Mesendoderm (in vitro differentiated cells): ENCODE measurements at regions not wholly inside any gene's neighbourhood (a gene's known extent, or its start where the extent isn't known, plus 50 kb on each side); places are given as distances from the start of the nearest gene placed in this dataset.

Experiments used
- DNase-seq: peaks from one replicate; pipeline ENCODE4 v3.0.0; 2013
- H2AK5ac ChIP-seq: 2 replicates; pipeline ENCODE4 v1.6.1; 2013; ENCODE audit warnings: low read length, inconsistent platforms
- H2BK120ac ChIP-seq: 2 replicates; pipeline ENCODE4 v1.6.1; 2013; ENCODE audit warnings: low read depth, mild to moderate bottlenecking, low read length, moderate library complexity, mixed read lengths
- H2BK15ac ChIP-seq: replicated peaks from 2 replicates; pipeline ENCODE4 v1.6.1; 2013; ENCODE audit warnings: low read depth, mild to moderate bottlenecking, moderate library complexity
- H2BK5ac ChIP-seq: 2 replicates; pipeline ENCODE4 v1.6.1; 2013; ENCODE audit warnings: low read length, inconsistent platforms
- H3K18ac ChIP-seq: 2 replicates; pipeline ENCODE4 v1.6.1; 2013; ENCODE audit warnings: mild to moderate bottlenecking, low read length, mixed read lengths
- H3K23ac ChIP-seq: one replicate; pipeline ENCODE4 v1.6.1; 2013; ENCODE audit warnings: low read length
- H3K27ac ChIP-seq: 2 replicates; pipeline ENCODE4 v1.5.1; 2013; ENCODE audit warnings: low read depth, mild to moderate bottlenecking, inconsistent platforms, low read length, moderate library complexity
- H3K27me3 ChIP-seq: 2 replicates; pipeline ENCODE4 v1.6.1; 2013; ENCODE audit warnings: low read length, control low read depth, mild to moderate bottlenecking, inconsistent platforms; ENCODE audit not compliant: insufficient read depth, poor library complexity
- H3K36me3 ChIP-seq: 2 replicates; pipeline ENCODE4 v1.6.1; 2013; ENCODE audit warnings: low read length, inconsistent platforms; ENCODE audit not compliant: control insufficient read depth, insufficient read depth
- H3K4ac ChIP-seq: one replicate; pipeline ENCODE4 v1.6.1; 2013; ENCODE audit warnings: low read depth, mild to moderate bottlenecking, low read length, moderate library complexity
- H3K4me1 ChIP-seq: 2 replicates; pipeline ENCODE4 v1.6.1; 2013; ENCODE audit warnings: low read depth, low read length, inconsistent platforms; ENCODE audit not compliant: control insufficient read depth
- H3K4me2 ChIP-seq: 2 replicates; pipeline ENCODE4 v1.6.1; 2013; ENCODE audit warnings: low read length
- H3K4me3 ChIP-seq: 2 replicates; pipeline ENCODE4 v1.5.1; 2013; ENCODE audit warnings: mild to moderate bottlenecking, low read length
- H3K56ac ChIP-seq: one replicate; pipeline ENCODE4 v1.6.1; 2013; ENCODE audit warnings: low read length
- H3K79me1 ChIP-seq: 2 replicates; pipeline ENCODE4 v1.6.1; 2013; ENCODE audit warnings: low read length, inconsistent platforms
- H3K79me2 ChIP-seq: 2 replicates; pipeline ENCODE4 v1.6.1; 2013; ENCODE audit warnings: mild to moderate bottlenecking, low read length; ENCODE audit not compliant: control insufficient read depth, insufficient read depth
- H3K9ac ChIP-seq: 2 replicates; pipeline ENCODE4 v1.6.1; 2013; ENCODE audit warnings: low read length, inconsistent platforms
- H4K5ac ChIP-seq: one replicate; pipeline ENCODE4 v1.6.1; 2013; ENCODE audit warnings: low read length
- H4K8ac ChIP-seq: one replicate; pipeline ENCODE4 v1.6.1; 2013; ENCODE audit warnings: low read depth, mild to moderate bottlenecking, control low read depth, low read length, moderate library complexity
- whole genome bisulfite sequencing: extraction: QIAGEN DNeasy Blood & Tissue Kit; methylation state at CpG from one replicate; pipeline ENCODE4 v1.1.7; 2013; ENCODE audit warnings: low lambda C conversion rate, missing lambda C conversion rate; ENCODE audit not compliant: insufficient coverage; ENCODE audit errors: extremely low coverage; 5-methylcytosine and 5-hydroxymethylcytosine counted together

- no CpG with 5 or more reads among the region's 2 CpGs for WGBS
- Histone ChIP-seq H3K23ac (no peak overlapping the region), H3K4me3 (no peak overlapping the region), H3K4me2 (no peak overlapping the region), H3K4me1 (no peaks in the 10 kb centered on the region), H3K79me1 (no peaks in the 10 kb centered on the region), H3K56ac (no peak overlapping the region), H4K5ac (no peak overlapping the region), H3K79me2 (no peaks in the 10 kb centered on the region), H4K8ac (no peak overlapping the region), H3K4ac (no peak overlapping the region), H3K36me3 (no peaks in the 10 kb centered on the region), H2AK5ac (no peak overlapping the region), H2BK120ac (no peak overlapping the region), H2BK5ac (no peak overlapping the region), H3K27me3 (no peaks in the 10 kb centered on the region), H3K9ac (no peak overlapping the region), H3K18ac (no peak overlapping the region), H3K27ac (no peak overlapping the region), H2BK15ac (no peak overlapping the region)
- no peak for DNase-seq
Observed at GRCh38 chr2:37779611-37780386, 108.4 kb upstream of the CDC42EP3 start.

GRCh38 chr2:37780387-37780676 lies 108.9 kb upstream of the CDC42EP3 start:
- H2BK15ac ChIP-seq, result no peak overlapping the region
- H2BK5ac ChIP-seq, result no peak overlapping the region
- H3K4me2 ChIP-seq, result no peak overlapping the region
- WGBS, result no CpG with 5 or more reads among the region's 2 CpGs
- H3K9ac ChIP-seq, result no peak overlapping the region
- H3K79me2 ChIP-seq, result no peaks in the 10 kb centered on the region
- H3K56ac ChIP-seq, result no peak overlapping the region
- H3K4me1 ChIP-seq, result no peaks in the 10 kb centered on the region
- no peaks in the 10 kb centered on the region for H3K27me3 ChIP-seq
- no peak overlapping the region for H3K27ac ChIP-seq
- no peak overlapping the region for H3K4ac ChIP-seq
- H4K5ac ChIP-seq, result no peak overlapping the region
- no peak overlapping the region for H3K4me3 ChIP-seq
- no peak overlapping the region for H2AK5ac ChIP-seq
- no peaks in the 10 kb centered on the region for H3K36me3 ChIP-seq
- H3K79me1 ChIP-seq, result no peaks in the 10 kb centered on the region
- no peak overlapping the region for H3K18ac ChIP-seq
- no peak for DNase-seq
- H3K23ac ChIP-seq, result no peak overlapping the region
- H2BK120ac ChIP-seq, result no peak overlapping the region
- H4K8ac ChIP-seq, result no peak overlapping the region

GRCh38 chr2:37781028-37781427 lies 109.6 kb upstream of the CDC42EP3 start:
- H4K5ac ChIP-seq, result no peak overlapping the region
- H3K4ac ChIP-seq, result no peak overlapping the region
- no peaks in the 10 kb centered on the region for H3K79me2 ChIP-seq
- H3K4me2 ChIP-seq, result no peak overlapping the region
- no peaks in the 10 kb centered on the region for H3K4me1 ChIP-seq
- H3K4me3 ChIP-seq, result no peak overlapping the region
- no peak overlapping the region for H3K18ac ChIP-seq
- H2BK120ac ChIP-seq, result no peak overlapping the region
- no peaks in the 10 kb centered on the region for H3K36me3 ChIP-seq
- no peak overlapping the region for H2AK5ac ChIP-seq
- no peak overlapping the region for H3K9ac ChIP-seq
- no peak for DNase-seq
- H3K56ac ChIP-seq, result no peak overlapping the region
- no peaks in the 10 kb centered on the region for H3K79me1 ChIP-seq
- H4K8ac ChIP-seq, result no peak overlapping the region
- no peak overlapping the region for H3K27ac ChIP-seq
- no peak overlapping the region for H2BK15ac ChIP-seq
- no CpG with 5 or more reads among the region's 5 CpGs for WGBS
- no peak overlapping the region for H3K23ac ChIP-seq
- H2BK5ac ChIP-seq, result no peak overlapping the region
- H3K27me3 ChIP-seq, result no peaks in the 10 kb centered on the region

GRCh38 chr2:37782155-37782673 lies 110.8 kb upstream of the CDC42EP3 start:
- Histone ChIP-seq H4K5ac (no peak overlapping the region), H2BK120ac (no peak overlapping the region), H3K4me3 (no peak overlapping the region), H3K4me1 (no peaks in the 10 kb centered on the region), H2BK5ac (no peak overlapping the region), H3K27me3 (no peaks in the 10 kb centered on the region), H3K4ac (no peak overlapping the region), H3K23ac (no peak overlapping the region), H2BK15ac (no peak overlapping the region), H3K56ac (no peak overlapping the region), H3K9ac (no peak overlapping the region), H2AK5ac (no peak overlapping the region), H3K36me3 (no peaks in the 10 kb centered on the region), H3K27ac (no peak overlapping the region), H3K79me2 (no peaks in the 10 kb centered on the region), H4K8ac (no peak overlapping the region), H3K18ac (no peak overlapping the region), H3K79me1 (no peaks in the 10 kb centered on the region), H3K4me2 (no peak overlapping the region)
- WGBS, result no CpG with 5 or more reads among the region's 8 CpGs
- DNase-seq, result no peak

GRCh38 chr2:37782721-37783371 lies 111.4 kb upstream of the CDC42EP3 start:
- H3K27me3 ChIP-seq, result no peaks in the 10 kb centered on the region
- no peak overlapping the region for H3K18ac ChIP-seq
- no peaks in the 10 kb centered on the region for H3K79me2 ChIP-seq
- no peak overlapping the region for H3K56ac ChIP-seq
- no peak overlapping the region for H3K4ac ChIP-seq
- no peak overlapping the region for H3K9ac ChIP-seq
- H3K36me3 ChIP-seq, result no peaks in the 10 kb centered on the region
- no CpG with 5 or more reads among the region's 10 CpGs for WGBS
- H3K4me1 ChIP-seq, result no peaks in the 10 kb centered on the region
- no peak overlapping the region for H3K4me3 ChIP-seq
- H4K5ac ChIP-seq, result no peak overlapping the region
- H3K23ac ChIP-seq, result no peak overlapping the region
- H2BK15ac ChIP-seq, result no peak overlapping the region
- H3K79me1 ChIP-seq, result no peaks in the 10 kb centered on the region
- no peak overlapping the region for H2BK120ac ChIP-seq
- no peak overlapping the region for H2AK5ac ChIP-seq
- H2BK5ac ChIP-seq, result no peak overlapping the region
- no peak overlapping the region for H4K8ac ChIP-seq
- no peak overlapping the region for H3K4me2 ChIP-seq
- no peak for DNase-seq
- no peak overlapping the region for H3K27ac ChIP-seq
